ENCODE measurements at regions not wholly inside any gene's neighbourhood (a gene's known extent, or its start where the extent isn't known, plus 50 kb on each side); places are given as distances from the start of the nearest gene placed in this dataset.
A peak's percentile ranks its signal among the peaks of the same experiment; 100 is the strongest.
"Not testable (repeated sequence)": the region's sequence is repeated elsewhere in the genome, so short reads cannot be mapped to it uniquely, and the experiment has no call there.

DNA sequence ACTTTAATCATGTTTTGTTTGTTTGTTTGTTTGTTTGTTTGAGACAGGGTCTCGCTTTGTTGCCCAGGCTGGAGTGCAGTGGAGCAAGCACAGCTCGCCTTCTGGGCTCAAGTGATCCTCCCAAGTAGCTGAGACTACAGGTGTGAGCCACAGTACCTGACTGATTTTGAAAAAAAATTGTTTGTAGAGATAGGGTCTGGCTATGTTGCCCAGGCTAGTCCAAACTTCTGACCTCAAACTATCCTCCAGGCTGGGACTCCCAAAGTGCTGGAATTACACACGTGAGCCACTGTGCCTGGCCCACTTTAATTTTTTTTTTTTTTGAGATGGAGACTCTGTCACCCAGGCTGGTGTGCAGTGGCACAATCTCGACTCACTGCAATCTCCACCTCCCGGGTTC lies 74.8 kb upstream of the CLDN5 start:
- no peak for DNase-seq (ENCODE audit: low spot score)
- intact Hi-C loops (cut with DNase I) = no loop called here

DNA sequence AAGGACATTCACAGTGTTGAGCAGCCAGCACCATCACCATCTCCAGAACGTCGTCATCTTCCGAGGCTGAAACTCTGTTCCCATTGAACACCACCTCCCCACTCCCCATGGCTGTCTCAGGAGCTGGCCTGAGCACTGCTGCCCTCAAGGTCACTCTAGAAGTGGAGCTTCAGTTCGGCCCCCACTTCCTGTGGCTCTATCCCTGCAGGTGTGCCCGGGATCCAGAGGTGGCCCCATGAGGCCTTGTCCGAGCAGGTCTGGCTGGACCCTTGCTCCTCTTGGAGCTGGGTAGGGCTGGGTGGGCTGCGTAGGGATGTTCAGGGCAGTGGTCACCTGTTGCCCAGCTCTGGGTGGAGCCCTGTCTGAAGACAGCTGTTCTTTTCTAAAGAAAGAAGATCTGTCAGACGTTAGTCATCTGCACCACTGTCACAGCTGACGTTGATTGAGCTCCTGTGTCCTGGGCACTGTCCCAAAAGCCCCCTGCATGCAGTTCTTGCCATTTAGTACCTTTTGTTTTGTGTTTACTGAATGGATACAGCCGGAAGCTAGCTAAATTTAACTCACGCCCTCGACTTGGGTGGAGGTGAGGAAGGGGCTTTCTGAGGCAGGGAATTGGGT lies 75.5 kb upstream of the CLDN5 start:
- DNase-seq (ENCODE audit: low spot score) = no peak
- intact Hi-C loops (cut with DNase I) = no loop called here

DNA sequence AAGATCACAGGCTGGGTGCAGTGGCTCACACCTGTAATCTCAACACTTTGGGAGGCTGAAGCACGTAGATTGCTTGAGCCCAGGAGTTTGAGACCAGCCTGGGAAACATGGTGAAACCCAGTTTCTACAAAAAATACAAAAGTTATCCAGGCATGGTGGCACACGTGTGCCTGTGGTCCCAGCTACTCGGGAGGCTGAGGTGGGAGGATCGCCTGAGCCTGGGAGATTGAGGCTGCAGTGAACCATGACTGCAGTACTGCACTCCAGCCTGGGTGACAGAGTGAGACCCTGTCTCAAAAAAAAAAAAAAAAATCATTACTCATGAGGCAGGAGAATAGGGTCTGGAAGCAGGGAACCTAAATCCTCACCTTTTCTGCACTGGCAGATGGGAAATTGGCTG lies 79.1 kb upstream of the CLDN5 start:
- DNase-seq (ENCODE audit: low spot score); intact Hi-C loops (cut with DNase I): not testable (repeated sequence)

DNA sequence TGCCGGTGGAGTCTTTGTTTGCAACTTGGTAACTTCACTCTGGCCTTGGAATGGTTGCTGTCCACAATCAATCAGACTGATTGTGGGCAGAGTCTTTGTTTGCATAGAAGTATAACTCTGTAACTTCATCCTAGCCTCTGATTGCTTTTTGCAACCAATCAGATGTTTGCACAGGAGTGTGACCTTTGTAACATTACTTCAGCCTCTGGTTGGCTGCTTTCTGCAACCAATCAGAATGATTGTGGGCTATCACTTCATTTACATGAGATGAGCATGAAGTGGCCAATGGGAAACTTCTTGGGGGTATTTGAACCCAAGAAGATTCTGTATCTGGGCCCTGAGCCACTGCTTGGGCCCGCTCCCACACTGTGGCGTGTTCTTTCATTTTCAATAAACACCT lies 79.6 kb upstream of the CLDN5 start:
- no peak for DNase-seq (ENCODE audit: low spot score)
- intact Hi-C loops (cut with DNase I) = no loop called here

DNA sequence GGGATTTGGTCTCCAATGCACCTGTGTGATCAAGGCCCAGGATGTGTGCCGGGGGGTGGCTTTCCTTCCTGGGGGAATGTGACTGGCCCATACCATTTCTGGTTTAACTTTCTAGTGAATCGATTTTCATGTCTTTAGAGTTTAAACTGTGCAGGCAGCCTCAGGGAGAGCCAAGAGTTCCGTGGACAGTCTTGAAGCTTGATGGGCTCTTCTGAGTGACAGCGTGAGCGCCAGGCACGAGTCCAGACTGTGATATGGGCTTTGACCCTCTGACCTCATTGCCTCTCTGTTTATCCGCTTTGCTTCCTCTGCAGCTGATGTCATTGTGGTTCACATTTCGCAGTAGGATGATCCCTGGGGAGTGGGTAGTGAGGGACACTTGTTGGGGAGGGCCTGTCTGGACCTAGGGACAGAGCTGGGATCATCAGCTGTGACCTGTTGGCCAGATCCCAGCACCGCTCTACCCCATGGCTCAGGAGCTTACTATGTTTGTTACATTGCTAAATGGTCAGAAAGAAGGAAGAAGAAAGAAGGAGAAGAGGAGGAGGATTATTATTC lies 80.6 kb upstream of the CLDN5 start:
- intact Hi-C loops (cut with DNase I) = no loop called here
- no peak for DNase-seq (ENCODE audit: low spot score)

DNA sequence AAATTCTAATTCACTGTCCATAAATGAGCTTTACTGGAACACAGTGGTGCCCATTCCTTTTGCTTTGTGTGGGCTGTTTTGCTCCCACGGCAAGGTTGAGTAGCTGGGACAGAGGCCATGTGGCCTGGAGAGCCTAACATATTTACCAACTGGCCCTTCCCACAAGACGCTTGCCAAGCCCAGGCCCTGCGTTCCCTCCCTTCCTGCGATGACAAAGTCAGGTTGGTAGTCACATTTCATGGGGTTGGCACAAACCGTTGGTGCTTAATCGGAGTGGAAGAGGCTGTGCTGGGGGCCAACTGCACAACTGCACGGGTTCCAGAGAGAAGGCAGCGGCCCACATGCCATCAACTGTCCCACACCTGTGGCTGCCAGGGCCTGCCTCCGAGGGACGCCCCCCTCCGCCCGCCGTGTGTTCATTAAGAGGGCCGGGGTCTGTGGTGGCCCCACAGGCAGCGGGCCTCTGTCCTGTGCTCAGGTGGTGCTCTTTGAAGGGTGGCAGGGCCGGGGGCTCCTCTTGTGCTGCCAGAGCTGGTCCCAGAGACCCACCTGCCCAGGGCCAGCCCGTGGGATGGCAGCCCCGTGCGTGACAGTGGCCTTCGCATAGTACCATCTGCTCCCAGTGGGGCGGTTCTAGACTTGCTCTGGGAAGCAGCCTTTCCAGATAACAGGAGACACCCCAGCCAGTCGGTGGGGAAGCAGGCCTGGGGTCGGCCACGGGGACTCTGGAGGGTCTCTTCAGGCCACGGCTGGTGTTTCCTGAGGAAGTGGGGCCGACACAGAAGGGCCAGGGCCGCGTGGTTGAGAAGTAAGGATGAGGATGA lies 81.5 kb upstream of the CLDN5 start:
- intact Hi-C loops (cut with DNase I) = no loop called here
- no peak for DNase-seq (ENCODE audit: low spot score)

DNA sequence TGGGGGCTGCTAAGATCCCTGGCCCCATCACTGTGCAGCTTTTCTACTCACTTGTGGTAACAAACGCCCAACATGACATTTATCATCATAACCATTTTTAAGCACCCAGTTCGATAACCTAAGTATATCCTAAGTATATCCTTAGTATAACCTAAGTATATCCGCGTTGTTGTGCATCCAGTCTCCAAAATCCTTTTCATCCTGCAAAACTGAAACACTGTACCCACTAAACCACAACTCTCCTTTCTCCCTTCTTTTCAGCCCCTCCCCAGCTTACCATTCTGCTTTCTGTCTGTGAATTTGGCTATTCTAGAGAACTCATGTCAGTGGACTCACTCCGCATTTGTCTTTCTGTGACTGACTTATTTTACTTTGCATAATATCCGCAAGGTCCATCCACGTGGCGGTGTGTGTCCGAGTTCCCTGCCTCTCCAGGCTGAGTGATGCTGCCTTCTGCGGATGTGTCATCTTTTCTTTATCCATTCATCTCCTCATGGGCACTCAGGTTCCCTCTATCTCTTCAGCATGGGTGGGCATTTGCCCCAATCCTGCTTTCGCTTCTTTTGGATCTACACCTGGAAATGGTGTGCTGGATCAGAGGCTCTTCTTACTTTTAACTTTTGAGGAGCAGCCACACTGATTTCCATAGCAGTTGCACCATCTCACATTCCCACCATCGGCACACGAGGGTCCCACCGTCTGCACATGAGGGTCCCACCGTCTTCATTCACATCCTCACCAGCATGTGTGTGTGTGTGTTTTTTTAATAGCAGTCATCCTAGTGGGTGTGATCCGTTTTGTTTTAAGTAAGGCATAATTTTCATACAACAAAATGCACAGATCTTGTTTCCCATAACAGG lies 82.4 kb upstream of the CLDN5 start:
- no peak for DNase-seq (ENCODE audit: low spot score)
- intact Hi-C loops (cut with DNase I) = no loop called here

DNA sequence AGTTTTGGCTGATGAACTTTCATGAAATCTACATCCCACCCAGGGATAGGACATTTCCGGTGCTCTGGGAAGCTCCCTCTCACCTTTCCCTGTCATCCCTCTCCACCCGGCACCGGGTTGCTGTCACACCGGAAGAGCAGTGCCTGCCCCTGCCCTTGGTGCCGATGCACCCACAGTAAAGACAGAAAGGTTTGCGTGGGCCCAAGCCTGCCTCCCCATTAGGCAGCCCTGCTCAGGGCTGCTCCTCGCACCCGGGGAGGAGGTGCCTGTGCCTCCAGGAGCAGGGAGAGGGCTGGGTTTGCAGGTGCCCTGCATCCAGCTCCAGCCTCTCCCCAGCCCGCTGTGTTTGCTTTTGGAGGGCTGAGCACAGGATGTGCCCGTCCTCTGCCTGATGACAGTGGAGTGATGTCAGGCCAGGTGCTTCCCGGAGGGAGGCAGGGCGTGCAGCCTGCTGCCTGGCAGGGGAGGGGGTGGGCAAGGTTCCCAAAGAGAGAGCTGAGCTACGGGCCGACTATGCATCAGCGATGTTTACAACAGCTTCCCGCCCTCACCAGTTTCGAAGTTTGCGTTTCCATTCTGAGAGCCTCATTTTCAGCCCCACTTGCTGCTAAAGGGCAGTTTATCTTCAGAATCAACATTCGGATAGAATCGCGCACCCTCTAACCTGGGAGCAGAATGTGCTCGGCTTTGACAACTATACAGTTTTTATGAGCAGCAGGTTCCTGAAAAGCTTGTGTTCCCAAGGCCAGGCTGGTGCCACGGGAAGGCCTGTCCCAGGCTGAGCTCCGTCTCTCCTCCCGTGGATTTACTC lies 83.2 kb upstream of the CLDN5 start:
- intact Hi-C loops (cut with DNase I) = no loop called here
- no peak for DNase-seq (ENCODE audit: low spot score)

DNA sequence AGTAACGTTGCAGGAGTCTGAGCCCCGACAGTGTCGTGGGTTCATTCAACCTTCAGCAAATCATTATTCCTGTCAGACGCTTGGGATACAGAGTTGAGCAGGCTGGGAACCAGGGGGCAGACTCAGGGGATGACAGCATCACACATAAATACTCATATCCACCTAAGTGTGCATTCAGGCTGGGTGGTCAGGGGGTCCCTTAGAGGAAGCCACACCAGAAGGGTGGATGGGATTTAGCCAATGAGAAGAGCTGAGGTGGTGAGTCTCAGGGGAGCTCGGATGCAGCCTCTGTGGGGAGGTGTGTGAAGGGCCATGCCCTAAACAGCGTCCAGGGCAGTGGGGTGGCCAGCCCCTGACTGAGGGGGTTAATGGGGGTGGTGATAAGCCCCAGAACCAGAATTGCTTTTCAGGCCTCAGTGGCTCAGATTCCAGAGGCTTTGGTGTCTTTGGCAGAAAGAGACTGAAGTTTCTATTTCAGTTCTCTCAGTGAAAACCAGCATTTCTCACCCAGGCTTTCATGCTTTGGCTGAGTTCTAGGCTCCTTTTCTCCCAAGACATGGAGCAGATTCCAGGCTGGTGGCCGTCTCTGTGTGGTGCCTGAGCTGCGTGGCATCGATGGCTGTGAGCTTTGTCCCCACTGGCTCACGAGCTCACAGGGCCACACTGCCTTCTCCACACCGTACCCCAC lies 83.9 kb upstream of the CLDN5 start:
- intact Hi-C loops (cut with DNase I) = no loop called here
- no peak for DNase-seq (ENCODE audit: low spot score)

DNA sequence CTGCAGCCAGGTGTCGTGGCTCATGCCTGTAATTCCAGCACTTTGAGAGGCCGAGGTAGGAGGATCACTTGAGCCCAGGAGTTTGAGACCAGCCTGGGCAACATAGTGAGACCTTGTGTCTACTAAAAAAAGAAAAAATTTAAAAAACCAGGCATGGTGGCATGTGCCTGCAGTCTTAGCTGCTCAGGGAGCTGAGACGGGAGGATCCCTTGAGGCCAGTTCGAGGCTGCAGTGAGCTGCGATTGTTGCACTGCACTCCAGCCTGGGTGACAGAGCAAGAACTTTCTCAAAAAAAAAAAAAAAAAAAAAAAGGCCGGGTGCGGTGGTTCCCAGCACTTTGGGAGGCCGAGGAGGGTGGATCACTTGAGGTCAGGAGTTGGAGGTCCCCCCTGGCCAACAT lies 85.5 kb upstream of the CLDN5 start:
- intact Hi-C loops (cut with DNase I) = loop anchor here in 1 of 2 donors (10.0 kb wide), 1 partner anchor 1045 kb away; no protein-coding TSS in a partner anchor
- not testable (repeated sequence) for DNase-seq (ENCODE audit: low spot score)

DNA sequence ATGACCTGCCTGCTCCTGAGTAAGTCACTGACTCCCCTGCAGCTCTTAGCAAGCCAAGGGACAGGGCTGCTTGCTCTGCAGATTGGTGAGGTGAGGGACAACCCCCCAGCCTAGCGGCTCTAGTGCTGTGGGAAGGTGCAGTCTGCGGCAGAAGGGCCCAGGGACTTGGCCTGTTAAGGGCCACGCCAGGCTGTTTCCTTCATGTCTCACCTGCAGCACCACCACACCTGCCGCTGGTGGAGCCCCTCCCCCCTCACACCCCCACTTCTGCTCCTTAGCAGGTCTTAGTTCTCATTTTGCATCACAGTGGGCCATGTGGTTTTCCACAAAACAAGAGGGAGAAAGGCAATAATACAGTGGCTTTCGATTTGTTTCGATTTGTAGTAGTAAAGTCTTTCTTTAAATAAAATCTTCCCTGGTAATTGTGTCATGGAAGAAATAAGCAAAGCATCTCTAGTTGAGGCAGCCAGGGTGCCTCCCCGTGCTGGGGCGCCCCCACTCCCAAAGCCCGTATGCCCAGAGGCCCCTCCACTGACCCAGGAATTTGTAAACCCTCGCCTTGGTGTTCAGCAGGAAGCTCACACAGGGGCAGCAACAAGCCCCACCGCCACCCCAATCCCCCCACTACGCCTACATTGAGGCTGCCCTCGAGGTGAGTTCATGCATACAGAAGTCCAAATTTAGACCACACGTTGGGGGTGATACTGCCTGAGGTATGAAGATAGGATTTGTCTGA lies 86.5 kb upstream of the CLDN5 start:
- intact Hi-C loops (cut with DNase I) = loop anchor here in 1 of 2 donors (10.0 kb wide), 1 partner anchor 1044 kb away; no protein-coding TSS in a partner anchor
- DNase-seq (ENCODE audit: low spot score) = no peak

DNA sequence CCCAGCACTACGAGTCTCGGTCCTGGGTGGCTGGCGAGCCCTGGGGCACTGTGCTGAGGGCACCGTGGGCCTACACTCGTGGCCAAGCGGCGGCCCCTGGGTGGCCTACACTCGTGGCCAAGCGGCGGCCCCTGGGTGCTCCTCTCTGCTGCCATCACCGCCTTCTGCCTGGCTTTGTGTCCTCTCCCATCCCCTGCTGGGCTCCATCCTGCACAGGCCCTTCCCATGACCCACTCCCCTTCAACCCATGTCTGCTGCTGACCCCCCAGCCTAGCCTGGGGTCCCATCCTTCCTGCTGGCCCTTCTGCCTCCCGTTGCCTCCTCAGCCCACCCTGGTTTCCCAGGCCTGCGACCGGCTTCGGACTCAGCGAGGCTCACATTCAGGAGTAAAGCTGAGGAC lies 87.4 kb upstream of the CLDN5 start:
- DNase-seq (ENCODE audit: low spot score) = no peak
- intact Hi-C loops (cut with DNase I) = loop anchor here in 1 of 2 donors (10.0 kb wide), 1 partner anchor 1043 kb away; no protein-coding TSS in a partner anchor

DNA sequence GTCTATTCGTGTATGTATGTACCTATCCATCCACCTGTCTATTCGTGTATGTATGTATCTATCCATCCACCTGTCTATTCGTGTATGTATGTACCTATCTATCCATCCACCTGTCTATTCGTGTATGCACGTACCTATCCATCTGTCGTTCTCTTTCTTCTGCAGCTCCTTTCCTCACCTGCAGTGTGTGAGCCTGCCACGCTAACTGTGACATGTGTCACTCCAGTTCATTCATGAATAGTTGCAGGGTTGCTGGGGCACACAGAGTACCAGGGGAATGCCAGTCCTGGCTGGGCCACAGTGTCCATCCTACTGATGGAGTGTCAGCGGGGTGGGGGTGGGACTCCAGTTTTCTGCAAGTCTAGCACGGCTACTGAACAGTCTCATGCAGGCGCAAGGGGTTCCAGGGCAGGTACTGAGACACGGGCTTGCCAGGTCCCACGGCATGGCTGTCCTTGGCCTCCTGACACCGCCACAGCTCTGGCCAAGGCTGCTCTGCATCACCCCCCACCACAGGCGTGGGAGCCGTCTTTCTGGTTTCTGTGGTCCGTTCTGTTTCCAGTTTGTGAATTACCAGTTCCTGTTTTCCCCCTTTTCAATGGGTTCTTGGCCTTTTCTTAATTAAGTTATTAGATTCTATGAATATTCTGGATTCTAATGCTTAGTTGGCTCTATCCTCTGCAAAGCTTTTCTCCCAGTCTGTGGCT lies 88.8 kb upstream of the CLDN5 start:
- intact Hi-C loops (cut with DNase I) = loop anchor here in 1 of 2 donors (10.0 kb wide), 1 partner anchor 1042 kb away; no protein-coding TSS in a partner anchor
- no peak for DNase-seq (ENCODE audit: low spot score)

DNA sequence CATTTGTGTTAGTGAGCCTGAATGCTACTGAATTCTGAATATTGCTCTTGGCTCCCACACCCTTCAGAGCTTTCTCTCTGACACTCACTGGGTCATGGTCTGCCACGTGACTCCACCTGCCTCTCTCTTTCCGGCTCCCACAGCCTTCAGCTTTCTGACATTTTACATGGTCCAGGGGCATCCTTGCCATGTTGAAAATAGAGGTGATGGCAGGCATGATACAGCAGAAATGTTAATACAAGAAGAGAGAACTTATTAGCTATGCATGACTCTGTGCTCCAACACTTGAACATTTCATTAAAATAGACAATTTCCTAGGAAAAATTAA lies 90.3 kb upstream of the CLDN5 start:
- intact Hi-C loops (cut with DNase I) = loop anchor here in 1 of 2 donors (10.0 kb wide), 1 partner anchor 1040 kb away; no protein-coding TSS in a partner anchor
- no peak for DNase-seq (ENCODE audit: low spot score)

DNA sequence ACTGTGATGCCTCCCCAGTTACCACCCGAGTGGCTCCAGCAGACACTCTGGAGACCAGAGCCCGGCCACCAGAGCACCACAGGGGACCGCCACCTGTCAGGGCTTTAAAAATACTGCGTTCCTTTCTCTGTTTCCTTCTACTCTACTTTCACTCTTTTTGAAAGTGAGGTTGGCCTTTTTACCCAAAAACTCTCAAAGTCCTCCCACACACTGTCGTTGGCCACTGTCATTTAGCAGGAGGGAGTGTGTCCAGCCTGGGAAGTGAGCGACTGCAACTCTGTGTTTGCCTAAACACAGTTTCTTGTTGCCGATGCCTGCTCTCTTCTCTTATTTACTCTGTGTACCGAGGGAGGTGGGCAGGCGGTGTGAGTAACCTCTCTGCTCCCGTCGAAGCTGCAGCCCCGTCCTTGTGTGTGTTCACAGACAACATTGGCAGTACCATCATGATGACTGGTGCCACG lies 90.8 kb upstream of the CLDN5 start:
- intact Hi-C loops (cut with DNase I) = loop anchor here in 1 of 2 donors (10.0 kb wide), 1 partner anchor 1040 kb away; no protein-coding TSS in a partner anchor

DNA sequence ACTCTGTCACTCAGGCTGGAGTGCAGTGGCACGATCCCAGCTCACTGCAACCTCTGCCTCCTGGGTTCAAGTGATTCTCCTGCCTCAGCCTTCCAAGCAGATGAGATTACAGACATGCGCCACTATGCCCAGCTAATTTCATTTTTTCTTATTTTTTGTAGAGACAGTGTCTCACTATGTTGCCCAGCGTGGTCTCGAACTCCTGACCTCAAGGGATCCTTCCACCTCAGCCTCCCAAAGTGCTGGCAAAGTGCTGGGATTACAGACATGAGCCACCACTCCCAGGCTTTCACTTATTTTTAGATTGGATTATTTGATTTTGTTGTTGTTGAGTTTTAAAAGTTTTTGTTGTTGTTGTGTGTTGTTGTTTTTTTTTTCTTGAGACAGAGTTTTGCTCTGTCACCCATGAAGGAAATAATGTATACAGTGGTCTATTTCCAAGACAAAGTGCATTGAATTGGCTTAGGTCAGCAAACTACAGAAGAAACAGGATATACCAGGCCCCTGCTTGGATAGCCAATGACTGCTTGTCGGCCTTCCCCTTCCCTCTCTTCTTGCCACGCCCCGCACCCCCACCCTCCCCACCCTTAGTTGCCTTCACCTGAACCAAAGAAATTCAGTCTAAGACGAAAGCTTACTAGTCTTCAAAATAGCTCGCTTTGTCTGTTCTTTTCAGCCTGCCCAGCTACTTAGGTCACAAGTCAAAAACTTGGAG lies 91.8 kb upstream of the CLDN5 start:
- no peak for DNase-seq (ENCODE audit: low spot score)
- intact Hi-C loops (cut with DNase I) = loop anchor here in 1 of 2 donors (10.0 kb wide), 1 partner anchor 1039 kb away; no protein-coding TSS in a partner anchor

More for the DNA sequence above, 90.8 kb upstream of the CLDN5 start:
- peak; percentile 51 for DNase-seq (ENCODE audit: low spot score)
